NCI-H2227 (cell line): ENCODE measurements at regions not wholly inside any gene's neighbourhood (a gene's known extent, or its start where the extent isn't known, plus 50 kb on each side); places are given as distances from the start of the nearest gene placed in this dataset.

Source experiments
- DNase-seq: peaks from one replicate; lab custom pipeline; 2025; ENCODE audit not compliant: unreplicated experiment; lab: John Stamatoyannopoulos, UW

- no peak for DNase-seq
These were observed 56.0 kb upstream of the LINGO1 start for GRCh38 chr15:77688693-77689092.

GRCh38 chr15:77688266-77688665 is 55.6 kb upstream of the LINGO1 start:
- no peak for DNase-seq

- DNase-seq = no peak
These were observed 52.5 kb upstream of the LINGO1 start for GRCh38 chr15:77685082-77685815.

GRCh38 chr15:77684341-77685081 is 51.8 kb upstream of the LINGO1 start:
- DNase-seq = no peak

- no peak for DNase-seq
These were observed 49.9 kb upstream of the LINGO1 start for GRCh38 chr15:77682564-77682963.
